ENCODE measurements at regions not wholly inside any gene's neighbourhood (a gene's known extent, or its start where the extent isn't known, plus 50 kb on each side); places are given as distances from the start of the nearest gene placed in this dataset.

DNA sequence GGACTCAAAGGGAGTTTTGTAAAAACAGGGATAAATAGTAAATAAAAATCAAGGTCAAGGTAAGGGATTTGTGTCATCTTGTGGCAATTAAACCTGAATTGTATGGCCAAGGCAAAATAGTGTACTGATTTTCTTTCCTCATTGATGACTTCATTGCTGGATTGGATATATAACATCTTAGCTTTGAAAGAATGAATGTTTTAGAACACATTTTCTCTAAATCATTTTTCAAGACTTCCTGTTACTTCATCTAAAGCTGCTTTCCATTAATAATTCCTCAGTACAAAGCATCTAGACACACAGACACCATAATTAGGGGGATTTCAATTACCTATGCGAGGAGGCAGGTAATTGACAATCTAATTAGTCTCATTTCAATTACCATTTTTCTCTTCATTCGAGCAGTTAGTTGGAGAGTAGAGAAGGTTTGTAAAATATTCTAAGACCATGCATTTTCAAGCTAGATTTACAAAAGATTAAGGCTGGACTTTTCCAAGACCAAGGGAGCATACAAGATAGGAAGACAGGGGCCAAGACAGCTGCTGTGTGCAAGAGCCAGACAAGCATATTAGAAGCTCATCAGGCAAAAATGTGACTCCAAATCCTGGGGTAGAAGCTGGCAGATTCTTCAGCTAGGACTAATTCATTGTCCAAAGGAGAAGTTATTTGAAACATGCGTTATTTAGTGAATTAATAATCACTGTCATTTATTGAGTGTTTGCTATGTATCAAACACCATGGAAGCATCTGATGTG, 253.6 kb downstream of the EPHA4 start:
- H2BK12ac ChIP-seq (ENCODE audit: insufficient read length, low read depth, low read length) = no peak overlapping the region
- no peaks in the 10 kb centered on the region for H4K20me1 ChIP-seq (ENCODE audit: control insufficient read depth, insufficient read depth, insufficient read length)
- Mint-ChIP-seq H3K4me3 (no peak overlapping the region), H3K9me3 (no peaks in the 10 kb centered on the region), H3K27ac (no peak overlapping the region), H3K4me1 (peaks cover 0 to 13% of the 10 kb centered on the region in 2 experiments; a peak in 3 of 4 replicates), H3K36me3 (ENCODE audit: insufficient read depth in 1 of 3, low read depth in 3 of 3) (no peaks in the 10 kb centered on the region; a peak in 1 of 7 replicates), H3K27me3 (ENCODE audit: low read depth) (no peaks in the 10 kb centered on the region)
- no CpG with 5 or more reads among the region's 3 CpGs for WGBS (ENCODE audit: extremely low coverage, insufficient read length, low lambda C conversion rate)
- H2AFZ ChIP-seq (ENCODE audit: low read length) = no peak overlapping the region
- no peak overlapping the region for H3K9ac ChIP-seq (ENCODE audit: extremely low read depth, insufficient read length, low read length)
- H2BK15ac ChIP-seq (ENCODE audit: low read depth, low read length) = no peak overlapping the region
- H3K56ac ChIP-seq (ENCODE audit: insufficient read length, low read depth, low read length) = no peak overlapping the region
- TF ChIP-seq, protein P1, sequence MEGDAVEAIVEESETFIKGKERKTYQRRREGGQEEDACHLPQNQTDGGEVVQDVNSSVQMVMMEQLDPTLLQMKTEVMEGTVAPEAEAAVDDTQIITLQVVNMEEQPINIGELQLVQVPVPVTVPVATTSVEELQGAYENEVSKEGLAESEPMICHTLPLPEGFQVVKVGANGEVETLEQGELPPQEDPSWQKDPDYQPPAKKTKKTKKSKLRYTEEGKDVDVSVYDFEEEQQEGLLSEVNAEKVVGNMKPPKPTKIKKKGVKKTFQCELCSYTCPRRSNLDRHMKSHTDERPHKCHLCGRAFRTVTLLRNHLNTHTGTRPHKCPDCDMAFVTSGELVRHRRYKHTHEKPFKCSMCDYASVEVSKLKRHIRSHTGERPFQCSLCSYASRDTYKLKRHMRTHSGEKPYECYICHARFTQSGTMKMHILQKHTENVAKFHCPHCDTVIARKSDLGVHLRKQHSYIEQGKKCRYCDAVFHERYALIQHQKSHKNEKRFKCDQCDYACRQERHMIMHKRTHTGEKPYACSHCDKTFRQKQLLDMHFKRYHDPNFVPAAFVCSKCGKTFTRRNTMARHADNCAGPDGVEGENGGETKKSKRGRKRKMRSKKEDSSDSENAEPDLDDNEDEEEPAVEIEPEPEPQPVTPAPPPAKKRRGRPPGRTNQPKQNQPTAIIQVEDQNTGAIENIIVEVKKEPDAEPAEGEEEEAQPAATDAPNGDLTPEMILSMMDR (conservative IDR thresholded peaks at IDR 0.05) = no peak
- no peak overlapping the region for H2BK5ac ChIP-seq (ENCODE audit: insufficient read length, low read length)
- no peak overlapping the region for H3T11ph ChIP-seq (ENCODE audit: low read length)
- H2BK120ac ChIP-seq (ENCODE audit: low read depth, low read length, poor library complexity, severe bottlenecking) = no peak overlapping the region
- H3K4ac ChIP-seq (ENCODE audit: low read depth, low read length) = no peak overlapping the region
- no peaks in the 10 kb centered on the region for H3K9me3 ChIP-seq (ENCODE audit: control insufficient read depth, low read depth, low read length)
- no peak overlapping the region for H4K91ac ChIP-seq (ENCODE audit: insufficient read length, low read depth, low read length)
- no peak overlapping the region for H3K27ac ChIP-seq (ENCODE audit: insufficient read length, low read depth, low read length)
- no peak overlapping the region for H3K14ac ChIP-seq (ENCODE audit: insufficient read depth, low read length)
- H4K8ac ChIP-seq (replicated peaks; ENCODE audit: insufficient read length, low read depth, low read length) = no peak overlapping the region
- no peaks in the 10 kb centered on the region for H3K79me1 ChIP-seq (ENCODE audit: insufficient read depth, low read depth, low read length, poor library complexity, severe bottlenecking)
- no peak for DNase-seq
- H3K4me2 ChIP-seq (ENCODE audit: insufficient read depth, insufficient read length, low read length) = no peak overlapping the region
- no peak overlapping the region for H2AK5ac ChIP-seq (ENCODE audit: insufficient read length, low read length)
- no peaks in the 10 kb centered on the region for H3K4me1 ChIP-seq (ENCODE audit: insufficient read depth, low read length)
- no peaks in the 10 kb centered on the region for H3K23me2 ChIP-seq (ENCODE audit: insufficient read length, low read depth, low read length, poor library complexity, severe bottlenecking)
- no peaks in the 10 kb centered on the region for H3K79me2 ChIP-seq (ENCODE audit: insufficient read depth, low read length)
- no peak overlapping the region for H3K23ac ChIP-seq (ENCODE audit: insufficient read length, low read depth, low read length)
- H3K18ac ChIP-seq (ENCODE audit: insufficient read length, low read depth, low read length) = no peak overlapping the region
- no peaks in the 10 kb centered on the region for H3K27me3 ChIP-seq (ENCODE audit: insufficient read depth, low read length)
- H4K5ac ChIP-seq (ENCODE audit: insufficient read length, low read depth, low read length) = no peak overlapping the region
- H2BK20ac ChIP-seq (ENCODE audit: low read depth, low read length, poor library complexity, severe bottlenecking) = no peak overlapping the region
